ENCODE measurements at regions not wholly inside any gene's neighbourhood (a gene's known extent, or its start where the extent isn't known, plus 50 kb on each side); places are given as distances from the start of the nearest gene placed in this dataset.
"Not testable (repeated sequence)": the region's sequence is repeated elsewhere in the genome, so short reads cannot be mapped to it uniquely, and the experiment has no call there.

DNA sequence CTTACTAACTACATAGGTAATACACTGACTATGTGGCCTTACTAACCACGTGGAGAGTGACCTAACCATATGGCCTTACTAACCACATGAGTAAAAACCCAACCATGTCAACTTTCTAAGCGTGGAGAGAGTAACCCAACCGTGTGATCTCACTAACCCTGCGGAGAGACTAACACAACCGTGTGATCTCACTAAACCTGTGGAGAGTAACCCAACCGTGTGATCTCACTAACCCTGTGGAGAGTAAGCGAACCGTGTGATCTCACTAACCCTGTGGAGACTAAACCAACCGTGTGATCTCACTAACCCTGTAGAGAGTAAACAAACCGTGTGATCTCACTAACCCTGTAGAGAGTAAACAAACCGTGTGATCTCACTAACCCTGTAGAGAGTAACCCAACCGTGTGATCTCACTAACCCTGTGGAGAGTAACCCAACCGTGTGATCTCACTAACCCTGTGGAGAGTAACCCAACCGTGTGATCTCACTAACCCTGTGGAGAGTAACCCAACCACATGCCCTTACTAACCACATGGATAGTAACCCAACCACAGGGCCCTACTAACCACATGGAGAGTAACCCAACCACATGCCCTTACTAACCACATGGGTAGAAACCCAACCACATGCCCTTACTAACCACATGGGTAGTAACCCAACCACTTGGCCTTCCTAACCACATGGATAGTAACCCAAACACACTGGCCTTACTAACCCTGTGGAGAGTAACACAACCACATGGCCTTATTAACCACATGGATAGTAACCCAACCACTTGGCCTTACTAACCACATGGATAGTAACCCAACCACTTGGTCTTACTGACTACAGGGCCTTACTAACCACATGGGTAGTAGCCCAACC, 112.6 kb downstream of the DRD1 start:
- DNase-seq; H3K36me3 ChIP-seq (replicated peaks; ENCODE audit: control insufficient read depth, insufficient read depth, low read length); H3K4me3 ChIP-seq (ENCODE audit: insufficient read depth, low read depth, low read length); H3K27me3 ChIP-seq (ENCODE audit: control insufficient read depth, insufficient read depth, low read length): not testable (repeated sequence)

DNA sequence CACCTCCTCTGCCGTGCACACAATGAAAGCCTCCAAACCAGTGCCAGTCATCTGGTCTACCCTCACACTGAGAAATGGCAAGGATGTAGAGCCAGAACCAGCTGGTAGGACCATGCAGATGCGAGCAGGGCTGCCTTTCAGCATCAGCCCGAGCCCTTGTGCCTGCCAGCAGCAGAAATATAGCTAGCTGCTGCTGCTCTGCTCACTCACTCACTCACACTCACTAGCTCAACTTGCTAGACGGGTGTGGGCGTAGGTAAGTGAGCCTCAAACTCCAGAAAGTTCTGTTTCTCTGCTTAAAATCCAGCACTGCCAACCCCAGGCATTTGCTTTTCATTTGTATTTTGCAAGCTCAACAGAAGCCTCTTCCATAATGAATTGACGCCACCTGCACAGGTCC, 114.0 kb downstream of the DRD1 start:
- Histone ChIP-seq H3K36me3 (replicated peaks; ENCODE audit: control insufficient read depth, insufficient read depth, low read length) (no peaks in the 10 kb centered on the region), H3K27me3 (ENCODE audit: control insufficient read depth, insufficient read depth, low read length) (no peaks in the 10 kb centered on the region), H3K4me3 (ENCODE audit: insufficient read depth, low read depth, low read length) (no peak overlapping the region)
- DNase-seq: no peak

DNA sequence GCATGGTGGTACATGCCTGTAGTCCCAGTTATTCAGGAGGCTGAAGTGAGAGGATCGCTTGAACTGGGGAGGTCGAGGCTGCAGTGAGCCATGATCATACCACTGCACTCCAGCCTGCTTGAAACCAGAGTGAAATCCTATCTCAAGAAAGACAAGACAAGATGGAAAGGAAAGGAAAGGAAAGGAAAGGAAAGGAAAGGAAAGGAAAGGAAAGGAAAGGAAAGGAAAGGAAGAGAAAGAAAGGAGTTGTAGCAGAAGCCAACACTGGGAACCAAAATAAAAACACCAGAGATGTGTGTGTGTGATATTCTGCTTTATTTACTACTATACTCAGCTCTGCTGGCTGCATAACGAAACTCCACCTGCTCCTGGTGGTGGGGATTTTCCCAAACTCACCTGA, 115.3 kb downstream of the DRD1 start:
- Histone ChIP-seq H3K4me3 (ENCODE audit: insufficient read depth, low read depth, low read length) (no peak overlapping the region), H3K27me3 (ENCODE audit: control insufficient read depth, insufficient read depth, low read length) (no peaks in the 10 kb centered on the region), H3K36me3 (replicated peaks; ENCODE audit: control insufficient read depth, insufficient read depth, low read length) (no peaks in the 10 kb centered on the region)
- no peak for DNase-seq

DNA sequence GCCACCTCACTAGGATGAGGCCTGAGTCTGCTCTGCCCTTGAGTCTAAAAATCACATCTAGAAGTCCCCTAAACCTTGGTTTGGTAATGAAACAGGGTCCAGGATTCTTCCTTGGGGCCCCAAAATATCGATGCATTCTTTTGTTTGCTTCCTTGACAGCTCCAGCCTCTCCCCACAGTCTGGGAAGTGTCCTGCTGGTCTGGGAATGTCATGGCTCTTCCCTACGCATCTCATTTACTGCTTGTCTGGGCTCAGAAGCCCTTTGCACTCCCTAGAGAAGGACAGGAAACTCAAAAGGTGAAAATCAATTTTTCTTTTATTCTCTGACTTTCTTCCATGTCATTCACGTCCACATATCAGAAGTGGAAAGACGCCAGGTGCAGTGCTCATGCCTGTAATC, 115.8 kb downstream of the DRD1 start:
- peak; percentile 39 for DNase-seq
- Histone ChIP-seq H3K4me3 (ENCODE audit: insufficient read depth, low read depth, low read length) (no peak overlapping the region), H3K36me3 (replicated peaks; ENCODE audit: control insufficient read depth, insufficient read depth, low read length) (no peaks in the 10 kb centered on the region), H3K27me3 (ENCODE audit: control insufficient read depth, insufficient read depth, low read length) (no peaks in the 10 kb centered on the region)

DNA sequence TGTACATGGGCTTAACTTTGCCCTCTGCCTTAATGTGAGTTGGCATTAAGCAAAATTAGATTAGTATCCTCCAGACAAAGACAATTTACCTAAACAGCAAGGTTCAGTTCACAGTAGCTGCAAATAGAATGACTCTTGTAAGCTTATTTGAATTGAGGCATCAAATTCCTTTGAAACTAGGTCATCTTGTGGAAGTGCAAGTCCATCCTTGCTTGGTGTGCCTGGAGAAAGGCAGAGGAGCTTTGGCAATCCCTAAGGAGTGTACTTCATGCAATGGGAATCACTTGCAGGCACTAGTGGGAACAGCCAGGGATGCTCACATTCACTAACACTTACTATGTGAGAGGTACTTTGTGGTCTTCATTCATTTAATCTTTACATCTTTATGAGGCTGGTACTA, 118.3 kb downstream of the DRD1 start:
- no peak overlapping the region for H3K4me3 ChIP-seq (ENCODE audit: insufficient read depth, low read depth, low read length)
- H3K36me3 ChIP-seq (replicated peaks; ENCODE audit: control insufficient read depth, insufficient read depth, low read length): no peaks in the 10 kb centered on the region
- H3K27me3 ChIP-seq (ENCODE audit: control insufficient read depth, insufficient read depth, low read length): no peaks in the 10 kb centered on the region
- no peak for DNase-seq

DNA sequence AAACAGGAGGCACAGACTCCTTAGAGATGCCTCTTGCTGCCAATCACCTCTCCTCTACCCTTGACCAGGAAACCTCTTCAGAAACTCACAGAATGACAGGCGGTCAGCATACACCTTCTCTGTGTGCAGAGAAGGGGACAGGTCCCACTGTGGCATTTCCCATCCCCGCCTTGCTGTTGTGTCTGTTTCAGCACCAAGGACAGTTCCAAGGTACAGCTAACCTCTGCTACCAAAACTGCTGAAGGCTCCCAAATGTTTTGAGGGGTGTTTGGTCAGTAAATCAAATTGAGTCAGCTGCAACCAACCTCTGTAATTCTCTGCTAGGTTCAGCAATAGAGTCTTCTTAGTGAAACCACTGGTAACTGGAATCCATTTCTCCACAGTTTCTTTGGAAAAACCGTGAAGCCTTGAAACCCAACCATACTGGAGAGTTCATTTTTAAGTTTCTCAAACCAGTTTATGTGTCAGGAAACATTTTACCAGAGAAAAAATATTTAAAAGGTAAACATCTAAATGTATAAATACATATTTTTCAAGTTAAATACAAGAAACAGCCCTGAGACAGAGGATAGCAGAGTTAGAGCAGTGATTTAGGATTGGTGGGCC, 122.0 kb downstream of the DRD1 start:
- DNase-seq: peak; percentile 70
- no peak overlapping the region for H3K4me3 ChIP-seq (ENCODE audit: insufficient read depth, low read depth, low read length)
- no peaks in the 10 kb centered on the region for H3K27me3 ChIP-seq (ENCODE audit: control insufficient read depth, insufficient read depth, low read length)
- no peaks in the 10 kb centered on the region for H3K36me3 ChIP-seq (replicated peaks; ENCODE audit: control insufficient read depth, insufficient read depth, low read length)

DNA sequence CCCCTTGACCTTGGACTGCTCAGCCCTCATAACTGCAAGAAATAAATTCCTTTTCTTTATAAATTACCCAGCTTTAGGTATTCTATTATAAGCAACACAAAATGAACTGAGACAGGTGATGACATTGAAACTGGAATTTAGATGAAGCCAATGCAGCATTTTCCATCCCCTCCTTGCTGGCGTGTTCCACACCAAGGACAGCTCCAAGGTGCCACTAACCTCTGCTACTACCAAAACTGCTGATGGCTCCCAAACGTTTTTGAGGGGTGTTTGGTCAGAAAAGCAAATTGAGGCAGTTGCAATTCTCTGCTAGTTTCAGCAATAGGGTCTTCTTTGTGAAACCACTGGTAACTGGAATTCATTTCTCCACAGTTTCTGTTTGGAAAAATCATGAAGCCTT, 124.8 kb downstream of the DRD1 start:
- Histone ChIP-seq H3K36me3 (replicated peaks; ENCODE audit: control insufficient read depth, insufficient read depth, low read length) (no peaks in the 10 kb centered on the region), H3K4me3 (ENCODE audit: insufficient read depth, low read depth, low read length) (no peak overlapping the region), H3K27me3 (ENCODE audit: control insufficient read depth, insufficient read depth, low read length) (no peaks in the 10 kb centered on the region)
- DNase-seq: no peak

DNA sequence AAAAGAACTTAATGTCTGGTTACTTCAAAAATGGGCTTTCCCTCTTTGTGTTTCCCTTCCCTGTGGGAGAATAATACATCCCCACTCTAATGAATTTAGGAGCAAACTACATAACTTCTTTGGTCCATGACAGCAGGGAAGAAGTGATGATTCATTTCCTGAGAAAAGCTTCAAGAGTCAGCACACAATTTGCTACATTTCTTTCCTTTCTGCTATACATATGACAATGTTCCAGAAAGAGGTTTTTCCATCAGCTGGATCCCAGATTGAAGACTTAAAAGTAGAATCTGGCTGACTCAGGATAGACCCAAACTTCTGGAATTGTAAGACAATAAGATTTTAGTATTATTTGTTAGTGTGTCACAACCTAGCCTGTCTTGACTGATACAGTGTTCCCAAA, 126.1 kb downstream of the DRD1 start:
- DNase-seq: no peak
- H3K4me3 ChIP-seq (ENCODE audit: insufficient read depth, low read depth, low read length): no peak overlapping the region
- no peaks in the 10 kb centered on the region for H3K36me3 ChIP-seq (replicated peaks; ENCODE audit: control insufficient read depth, insufficient read depth, low read length)
- no peaks in the 10 kb centered on the region for H3K27me3 ChIP-seq (ENCODE audit: control insufficient read depth, insufficient read depth, low read length)

DNA sequence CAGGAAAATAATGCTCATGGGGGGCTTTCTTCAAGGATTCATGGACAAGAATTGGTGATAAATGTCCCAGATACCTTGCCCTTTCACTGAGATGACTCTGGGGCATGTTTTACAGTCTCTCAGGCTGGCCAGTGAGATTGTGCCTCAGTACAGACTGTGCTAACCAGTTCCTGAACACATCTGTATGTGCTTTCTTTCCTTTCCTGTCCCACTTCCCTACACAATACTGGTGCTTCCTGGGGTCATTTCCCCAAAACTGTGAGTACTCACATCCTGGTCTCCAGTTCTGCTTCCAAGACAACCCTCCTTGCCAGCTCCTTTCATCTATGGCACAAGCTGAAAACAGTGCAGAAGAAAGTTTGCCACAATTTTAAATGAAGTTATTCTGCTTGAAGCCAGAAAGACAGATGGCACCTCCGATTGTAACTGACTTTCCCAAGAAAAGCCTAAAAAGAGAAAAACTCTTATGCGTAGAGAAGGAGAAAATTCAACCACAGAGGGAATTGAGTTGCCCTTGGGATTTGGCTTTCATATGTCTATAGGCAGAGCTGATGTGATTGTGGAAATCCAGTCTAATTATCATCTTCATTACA, 134.7 kb downstream of the DRD1 start:
- no peak for DNase-seq
- Histone ChIP-seq H3K36me3 (replicated peaks; ENCODE audit: control insufficient read depth, insufficient read depth, low read length) (no peaks in the 10 kb centered on the region), H3K4me3 (ENCODE audit: insufficient read depth, low read depth, low read length) (no peak overlapping the region), H3K27me3 (ENCODE audit: control insufficient read depth, insufficient read depth, low read length) (no peaks in the 10 kb centered on the region)

DNA sequence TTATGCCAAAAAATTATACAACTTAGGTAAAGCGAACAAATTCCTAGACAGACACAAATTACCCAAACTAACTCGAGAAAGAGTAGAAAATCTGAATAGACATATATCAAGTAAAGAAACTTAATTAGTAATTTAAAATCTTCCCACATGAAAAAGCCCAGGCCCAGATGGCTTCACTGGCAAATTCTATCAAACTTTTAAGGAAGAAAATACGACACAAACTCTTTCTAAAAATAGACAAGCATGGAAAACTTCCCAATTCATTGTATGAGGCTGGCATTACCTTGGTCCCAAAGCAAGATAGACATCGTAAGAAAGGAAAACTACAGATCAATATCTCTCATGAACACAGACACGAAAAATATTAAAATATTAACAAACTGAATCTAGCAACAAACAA, 135.3 kb downstream of the DRD1 start:
- Histone ChIP-seq H3K27me3 (ENCODE audit: control insufficient read depth, insufficient read depth, low read length) (no peaks in the 10 kb centered on the region), H3K36me3 (replicated peaks; ENCODE audit: control insufficient read depth, insufficient read depth, low read length) (no peaks in the 10 kb centered on the region), H3K4me3 (ENCODE audit: insufficient read depth, low read depth, low read length) (no peak overlapping the region)
- no peak for DNase-seq

DNA sequence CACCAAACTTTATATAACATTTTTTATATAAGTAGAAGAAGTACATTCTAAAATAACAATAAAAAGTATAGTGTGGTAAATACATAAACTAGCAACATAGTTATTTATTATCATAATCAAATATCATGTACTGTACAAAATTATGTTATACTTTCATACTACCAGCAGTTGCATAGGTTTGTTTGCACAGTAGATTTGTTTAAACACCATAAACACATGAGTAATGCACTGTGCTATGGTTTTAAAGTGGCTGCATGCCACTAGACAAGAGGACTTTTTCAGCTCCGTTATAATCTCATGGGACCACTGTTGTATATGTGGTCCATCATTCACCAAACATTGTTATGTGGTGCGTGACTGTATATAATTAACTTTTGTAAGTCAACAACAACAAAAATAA, 137.6 kb downstream of the DRD1 start:
- Histone ChIP-seq H3K27me3 (ENCODE audit: control insufficient read depth, insufficient read depth, low read length) (no peaks in the 10 kb centered on the region), H3K4me3 (ENCODE audit: insufficient read depth, low read depth, low read length) (no peak overlapping the region), H3K36me3 (replicated peaks; ENCODE audit: control insufficient read depth, insufficient read depth, low read length) (no peaks in the 10 kb centered on the region)
- no peak for DNase-seq

DNA sequence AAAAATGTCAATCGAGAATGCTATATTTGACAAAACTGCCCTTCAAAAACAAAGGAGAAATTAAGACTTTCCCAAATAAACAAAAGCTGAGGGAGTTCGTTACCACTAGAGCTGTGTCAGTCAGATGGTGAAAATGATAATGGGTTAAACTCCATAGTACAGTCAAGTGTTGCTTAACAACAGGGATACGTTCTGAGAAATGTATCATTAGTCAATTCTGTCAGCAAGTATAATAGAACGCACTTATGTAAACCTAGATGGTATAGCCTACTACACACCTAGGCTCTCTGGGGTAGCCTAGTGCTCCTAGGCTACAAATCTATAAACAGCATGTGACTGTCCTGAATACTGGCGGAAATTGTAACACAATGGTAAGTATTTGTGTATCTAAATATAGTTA, 138.7 kb downstream of the DRD1 start:
- DNase-seq: no peak
- no peak overlapping the region for H3K4me3 ChIP-seq (ENCODE audit: insufficient read depth, low read depth, low read length)
- no peaks in the 10 kb centered on the region for H3K27me3 ChIP-seq (ENCODE audit: control insufficient read depth, insufficient read depth, low read length)
- H3K36me3 ChIP-seq (replicated peaks; ENCODE audit: control insufficient read depth, insufficient read depth, low read length): no peaks in the 10 kb centered on the region

DNA sequence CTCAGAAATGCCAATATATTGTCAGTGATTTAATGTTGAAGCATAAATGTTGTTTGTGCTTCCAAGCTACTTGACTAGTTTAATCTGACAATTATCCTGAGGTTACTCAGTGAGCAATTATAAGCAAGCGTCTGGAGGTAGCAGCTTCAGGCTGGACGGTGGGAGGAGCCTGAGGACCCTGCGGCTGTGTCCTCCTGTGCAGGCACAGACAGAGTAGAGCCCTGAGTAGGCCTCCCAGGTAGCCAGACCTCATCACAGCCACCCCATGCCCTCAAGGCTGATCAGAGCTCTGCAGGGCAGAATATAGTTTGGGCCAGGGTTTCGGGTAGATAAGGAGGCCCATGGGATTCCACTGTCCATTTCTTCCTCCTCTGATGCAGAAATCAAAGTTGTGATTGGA, 153.6 kb downstream of the DRD1 start:
- no peaks in the 10 kb centered on the region for H3K36me3 ChIP-seq (replicated peaks; ENCODE audit: control insufficient read depth, insufficient read depth, low read length)
- DNase-seq: no peak
- H3K27me3 ChIP-seq (ENCODE audit: control insufficient read depth, insufficient read depth, low read length): no peaks in the 10 kb centered on the region
- no peak overlapping the region for H3K4me3 ChIP-seq (ENCODE audit: insufficient read depth, low read depth, low read length)

DNA sequence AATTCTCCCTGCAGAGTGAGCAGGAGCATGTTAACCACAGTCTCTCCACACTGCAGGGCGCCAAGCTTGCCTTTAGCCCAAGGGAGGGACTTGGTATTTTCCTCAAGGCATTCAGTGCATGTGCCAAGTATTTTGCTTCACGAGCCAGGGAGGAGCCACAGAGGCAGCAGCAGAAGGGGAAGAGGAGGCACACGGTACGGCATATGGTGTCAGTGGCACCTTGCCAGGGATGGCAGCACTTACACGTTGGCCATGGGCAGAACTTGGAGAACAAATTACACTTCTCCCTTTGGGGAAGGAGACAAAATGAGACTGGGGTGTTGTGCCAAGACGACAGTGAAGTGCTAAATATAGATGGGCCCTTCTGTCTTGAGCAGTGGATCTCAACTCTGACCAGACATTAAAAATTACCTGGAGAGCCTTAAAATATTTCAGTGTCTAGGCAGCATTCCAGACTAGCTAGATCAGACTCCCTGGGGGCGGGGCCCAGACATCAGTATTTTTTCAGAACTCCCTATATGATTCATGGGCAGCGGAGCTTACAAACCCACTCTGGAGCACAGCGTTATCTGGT, 155.8 kb downstream of the DRD1 start:
- H3K36me3 ChIP-seq (replicated peaks; ENCODE audit: control insufficient read depth, insufficient read depth, low read length): no peaks in the 10 kb centered on the region
- DNase-seq: no peak
- H3K4me3 ChIP-seq (ENCODE audit: insufficient read depth, low read depth, low read length): no peak overlapping the region
- H3K27me3 ChIP-seq (ENCODE audit: control insufficient read depth, insufficient read depth, low read length): no peaks in the 10 kb centered on the region

DNA sequence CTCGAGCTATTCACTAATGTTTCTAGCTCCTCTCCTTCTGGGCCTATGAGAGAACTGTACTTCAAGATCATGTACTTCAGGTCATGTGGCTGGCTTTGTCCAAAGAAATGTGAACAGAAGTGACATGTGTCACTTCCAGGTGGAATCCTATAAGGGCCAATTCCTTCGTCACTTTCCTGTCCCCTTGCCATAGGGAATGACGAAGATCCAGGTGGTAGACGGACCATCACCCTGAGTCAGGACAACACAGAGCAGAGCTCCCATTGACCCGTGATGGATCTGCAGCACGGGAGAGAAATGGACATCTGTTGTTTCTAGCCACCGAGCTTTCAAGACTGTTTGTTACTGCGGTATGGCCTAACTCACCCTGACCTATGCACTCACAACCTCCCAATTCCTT, 157.0 kb downstream of the DRD1 start:
- H3K27me3 ChIP-seq (ENCODE audit: control insufficient read depth, insufficient read depth, low read length): no peaks in the 10 kb centered on the region
- no peak for DNase-seq
- H3K4me3 ChIP-seq (ENCODE audit: insufficient read depth, low read depth, low read length): no peak overlapping the region
- H3K36me3 ChIP-seq (replicated peaks; ENCODE audit: control insufficient read depth, insufficient read depth, low read length): no peaks in the 10 kb centered on the region

Measured in H7 (cell line).